HUDEP-2 (cell line): ENCODE measurements at regions not wholly inside any gene's neighbourhood (a gene's known extent, or its start where the extent isn't known, plus 50 kb on each side); places are given as distances from the start of the nearest gene placed in this dataset.

ENCODE experiments used
- DNase-seq, 76 experiments: peaks; one replicate each; lab custom pipeline; 2025; ENCODE audit not compliant: unreplicated experiment in 76 of 76; lab: John Stamatoyannopoulos, UW

- no peak for DNase-seq
Observed at GRCh38 chr6:90656325-90656724, 69.5 kb upstream of the MAP3K7 start.

GRCh38 chr6:90654806-90655205 lies 67.9 kb upstream of the MAP3K7 start:
- no peak for DNase-seq

GRCh38 chr6:90654166-90654565 lies 67.3 kb upstream of the MAP3K7 start:
- DNase-seq = no peak

GRCh38 chr6:90653750-90654149 lies 66.9 kb upstream of the MAP3K7 start:
- DNase-seq = no peak

- no peak for DNase-seq
Observed at GRCh38 chr6:90650041-90650940, 63.4 kb upstream of the MAP3K7 start.

- DNase-seq = no peak
Observed at GRCh38 chr6:90648873-90649272, 62.0 kb upstream of the MAP3K7 start.

- DNase-seq = no peak
Observed at GRCh38 chr6:90646940-90647339, 60.1 kb upstream of the MAP3K7 start.

GRCh38 chr6:90645634-90646033 lies 58.8 kb upstream of the MAP3K7 start:
- DNase-seq = no peak

GRCh38 chr6:90644492-90644891 lies 57.6 kb upstream of the MAP3K7 start:
- no peak for DNase-seq

- DNase-seq = no peak
Observed at GRCh38 chr6:90643381-90643780, 56.5 kb upstream of the MAP3K7 start.

GRCh38 chr6:90637320-90637719 lies 50.4 kb upstream of the MAP3K7 start:
- DNase-seq = no peak
